ELF-1 (cell line): ENCODE measurements at regions not wholly inside any gene's neighbourhood (a gene's known extent, or its start where the extent isn't known, plus 50 kb on each side); places are given as distances from the start of the nearest gene placed in this dataset.
"Not testable (repeated sequence)": the region's sequence is repeated elsewhere in the genome, so short reads cannot be mapped to it uniquely, and the experiment has no call there.

Experiments
- DNase-seq: peaks from one replicate; pipeline ENCODE4 v3.0.0-alpha.2; 2016; ENCODE audit warnings: low read depth, low spot score

- DNase-seq, result no peak
Observed at GRCh38 chr6:71198908-71199307, 89.7 kb upstream of the OGFRL1 start.

GRCh38 chr6:71199736-71200135, 88.9 kb upstream of the OGFRL1 start:
- DNase-seq, result no peak

- no peak for DNase-seq
Observed at GRCh38 chr6:71203206-71203605, 85.4 kb upstream of the OGFRL1 start.

DNA sequence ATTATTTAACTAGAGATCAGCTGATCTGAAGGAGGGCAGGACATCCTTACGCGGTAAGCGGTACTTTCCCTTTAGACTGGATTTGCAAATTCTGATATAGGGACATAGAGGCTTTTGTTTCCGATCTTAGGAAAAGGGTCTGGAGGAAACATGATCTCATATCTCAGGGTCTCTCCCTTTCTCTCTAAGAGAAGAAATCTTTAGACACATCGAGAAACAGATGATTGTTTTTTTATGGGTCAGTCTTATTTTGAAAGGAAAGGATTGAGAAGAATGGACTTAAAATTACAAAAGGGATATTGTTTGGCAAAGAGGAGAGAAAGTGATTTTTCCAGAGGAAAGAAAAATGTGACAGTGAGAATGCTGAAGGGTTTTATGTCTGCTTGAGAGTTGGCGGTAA, 83.9 kb upstream of the OGFRL1 start:
- DNase-seq, result no peak

- no peak for DNase-seq
Observed at GRCh38 chr6:71205336-71205956, 83.2 kb upstream of the OGFRL1 start.

GRCh38 chr6:71206089-71206488, 82.5 kb upstream of the OGFRL1 start:
- no peak for DNase-seq

DNA sequence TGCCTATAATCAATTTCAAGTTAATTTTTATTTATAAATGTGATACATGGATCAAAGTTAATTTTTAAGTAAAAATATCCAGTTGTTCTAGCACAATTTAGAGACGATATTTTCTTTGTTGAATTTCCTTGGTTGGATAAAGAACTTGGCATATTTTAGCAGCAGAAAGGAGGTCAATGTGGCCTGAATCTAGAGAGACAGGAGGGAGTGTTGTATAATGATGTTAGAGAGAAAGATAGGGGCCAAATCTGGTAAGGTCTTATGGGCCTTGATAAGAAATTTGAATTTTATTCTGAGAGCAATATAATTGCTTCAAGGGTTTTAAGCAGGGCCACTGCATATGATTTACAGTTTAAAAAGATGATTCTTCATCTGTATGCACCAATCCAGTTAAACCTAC, 79.4 kb upstream of the OGFRL1 start:
- no peak for DNase-seq

- no peak for DNase-seq
Observed at GRCh38 chr6:71209626-71210025, 79.0 kb upstream of the OGFRL1 start.

- no peak for DNase-seq
Observed at GRCh38 chr6:71211799-71212198, 76.8 kb upstream of the OGFRL1 start.

DNA sequence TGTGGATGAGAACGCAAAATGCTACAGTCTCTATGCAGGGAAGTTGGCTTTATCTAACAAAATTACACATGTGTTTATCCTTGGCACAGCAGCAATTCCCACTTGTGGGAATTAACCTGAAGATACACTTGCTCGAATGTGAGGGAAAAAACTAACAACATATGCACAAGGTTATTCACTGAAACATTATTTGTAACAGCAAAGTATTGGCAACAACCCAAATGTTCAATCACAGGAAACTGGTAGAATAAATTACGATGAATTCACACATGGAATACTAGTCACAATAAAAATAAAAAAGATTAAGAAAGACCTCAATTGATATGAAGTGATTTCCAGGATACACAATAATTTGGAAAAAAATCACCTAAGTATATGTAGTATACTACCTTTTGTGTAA, 68.1 kb upstream of the OGFRL1 start:
- DNase-seq, result no peak

GRCh38 chr6:71222671-71223070, 65.9 kb upstream of the OGFRL1 start:
- no peak for DNase-seq

- no peak for DNase-seq
Observed at GRCh38 chr6:71224011-71224410, 64.6 kb upstream of the OGFRL1 start.

DNA sequence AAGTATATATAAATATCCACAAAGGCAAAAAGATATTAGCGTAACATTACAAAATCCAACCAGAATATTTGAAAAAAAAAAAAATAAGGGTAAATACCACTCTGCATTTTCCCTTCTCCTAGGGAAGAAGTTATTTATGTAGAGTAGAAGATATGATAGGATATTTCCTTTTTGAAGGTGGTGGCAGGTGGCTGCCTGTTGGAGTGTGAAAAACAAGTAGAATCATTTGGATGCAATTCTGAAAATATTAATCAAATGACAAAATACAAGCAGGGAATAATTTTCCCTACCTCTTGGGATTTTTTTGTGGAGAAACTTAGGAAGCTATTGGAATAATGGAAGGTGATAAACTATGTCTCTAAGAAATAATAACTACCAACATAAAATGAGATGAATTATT, 62.5 kb upstream of the OGFRL1 start:
- DNase-seq, result no peak

- no peak for DNase-seq
Observed at GRCh38 chr6:71228461-71229041, 60.1 kb upstream of the OGFRL1 start.

- DNase-seq, result no peak
Observed at GRCh38 chr6:71229477-71229876, 59.1 kb upstream of the OGFRL1 start.

DNA sequence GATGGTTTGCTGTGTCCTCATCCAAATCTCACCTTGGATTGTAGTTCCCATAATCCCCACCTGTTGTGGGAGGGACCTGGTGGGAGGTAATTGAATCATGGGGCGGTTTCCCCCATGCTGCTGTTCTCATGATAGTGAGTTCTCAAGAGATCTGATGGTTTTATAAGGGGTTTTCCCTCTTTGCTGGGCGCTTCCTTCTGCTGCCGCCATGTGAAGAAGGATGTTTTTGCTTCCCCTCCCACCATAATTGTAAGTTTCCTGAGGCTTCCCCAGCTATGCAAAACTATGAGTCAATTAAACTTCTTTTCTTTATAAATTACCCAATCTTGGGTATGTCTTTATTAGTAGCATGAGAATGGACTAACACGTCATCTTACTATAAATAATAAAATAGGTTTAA, 55.7 kb upstream of the OGFRL1 start:
- not testable (repeated sequence) for DNase-seq

DNA sequence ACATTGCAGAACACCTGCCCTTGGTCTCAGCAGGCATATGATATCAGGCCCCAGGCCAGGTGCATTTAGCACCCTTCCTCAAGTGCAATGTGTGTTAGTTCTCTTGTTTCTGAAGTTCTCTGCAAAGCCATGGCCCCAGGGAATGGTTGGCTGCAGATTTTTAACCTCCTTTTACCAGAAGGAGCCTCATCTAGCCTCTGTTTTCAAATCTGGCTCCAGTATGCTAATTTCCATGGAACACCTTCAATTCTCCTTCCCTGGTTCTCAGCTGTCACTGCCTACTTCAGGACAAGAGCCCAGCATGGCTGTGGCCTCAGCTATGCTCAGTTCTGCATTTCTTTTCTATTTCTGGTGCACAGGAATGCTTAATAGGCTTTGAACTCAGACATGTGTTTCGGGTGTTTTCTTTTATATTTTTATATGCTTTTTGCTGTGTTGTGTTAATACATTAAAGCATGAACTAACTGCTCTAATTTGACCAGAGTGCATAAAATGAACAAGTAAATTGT, 51.6 kb upstream of the OGFRL1 start:
- no peak for DNase-seq

DNA sequence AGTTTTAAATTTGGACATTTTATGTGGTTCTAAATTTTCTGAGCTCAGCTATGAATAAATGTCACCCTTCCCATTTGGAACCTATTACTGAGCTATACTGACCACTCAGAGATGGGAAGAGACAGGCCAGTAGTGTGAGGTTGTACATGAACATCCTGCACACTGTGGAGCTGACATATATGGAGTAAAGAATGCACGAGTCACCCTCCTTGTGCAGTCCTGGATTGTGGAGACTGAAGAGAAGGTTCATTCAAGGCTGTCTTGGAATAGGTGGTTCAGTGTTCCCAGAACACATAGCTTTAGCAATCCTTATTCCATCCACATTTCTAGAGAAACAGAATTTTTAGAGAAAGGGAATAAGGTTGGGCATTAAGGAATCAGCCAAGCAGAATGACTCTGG, 50.3 kb upstream of the OGFRL1 start:
- no peak for DNase-seq
